ENCODE measurements at regions not wholly inside any gene's neighbourhood (a gene's known extent, or its start where the extent isn't known, plus 50 kb on each side); places are given as distances from the start of the nearest gene placed in this dataset.

GRCh38 chrX:7205037-7205577 is 57.2 kb upstream of the PUDP start:
- TF ChIP-seq POLR2A (IDR thresholded peaks at IDR 0.05) (no peak), CTCF (IDR thresholded peaks at IDR 0.05) (no peak)

Measured in esophagus squamous epithelium (tissue), 4 donors.